DMS53 (cell line): ENCODE measurements at regions not wholly inside any gene's neighbourhood (a gene's known extent, or its start where the extent isn't known, plus 50 kb on each side); places are given as distances from the start of the nearest gene placed in this dataset.
"Not testable (repeated sequence)": the region's sequence is repeated elsewhere in the genome, so short reads cannot be mapped to it uniquely, and the experiment has no call there.

Experiments
- DNase-seq: peaks from one replicate; lab custom pipeline; 2025; lab: John Stamatoyannopoulos, UW

DNA sequence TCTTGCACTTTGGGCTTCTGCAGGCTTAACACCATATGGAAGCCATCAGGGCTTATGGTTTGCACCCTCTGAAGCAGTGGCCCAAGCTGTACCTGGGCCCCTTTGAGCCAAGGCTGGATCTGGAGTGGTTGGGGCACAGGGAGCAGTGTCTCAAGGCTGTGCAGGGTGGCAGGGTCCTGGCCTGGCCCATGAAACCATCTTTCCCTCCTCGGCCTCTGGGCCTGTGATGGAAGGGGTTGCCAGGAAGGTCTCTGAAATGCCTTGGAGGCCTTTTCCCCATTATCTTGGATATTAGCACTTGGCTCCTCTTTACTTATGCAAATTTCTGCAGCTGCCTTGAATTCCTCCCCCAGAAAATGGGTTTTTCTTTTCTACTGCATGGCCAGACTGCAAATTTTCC lies 134.7 kb upstream of the USP9X start:
- DNase-seq = no peak

DNA sequence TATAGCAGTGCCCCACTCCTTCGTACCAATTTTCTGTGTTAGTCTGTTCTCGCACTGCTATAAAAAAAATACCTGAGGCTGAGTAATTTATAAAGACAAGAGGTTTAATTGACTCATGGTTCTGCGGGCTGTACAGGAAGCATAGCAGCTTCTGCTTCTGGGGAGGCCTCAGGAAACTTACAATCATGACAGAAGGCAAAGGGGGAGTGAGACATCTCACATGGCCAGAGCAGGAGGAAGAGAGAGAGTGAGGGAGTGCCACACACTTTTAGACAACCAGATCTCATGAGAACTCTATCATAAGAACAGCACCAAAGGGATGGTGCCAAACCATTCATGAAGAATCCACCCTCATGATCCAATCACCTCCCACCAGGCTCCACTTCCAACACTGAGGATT lies 133.8 kb upstream of the USP9X start:
- not testable (repeated sequence) for DNase-seq

DNA sequence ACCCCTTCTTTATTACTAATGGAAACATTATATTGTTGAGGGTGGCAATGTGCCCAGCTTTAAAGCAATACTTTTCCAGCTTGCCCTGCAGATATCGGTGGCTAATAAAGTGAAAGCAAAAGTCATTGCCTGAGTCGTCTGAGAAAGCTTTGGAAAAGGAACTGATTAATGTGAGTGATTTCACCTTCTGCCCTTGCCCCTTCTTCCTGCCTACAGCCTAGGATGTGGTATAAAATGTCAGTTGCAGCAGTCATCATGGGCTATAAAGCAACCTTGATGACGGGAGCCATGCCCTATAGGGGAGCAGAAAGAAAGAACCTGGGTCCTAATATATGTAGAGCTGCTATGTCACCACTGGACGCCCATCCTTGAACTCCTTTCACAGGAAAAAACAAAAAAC lies 132.4 kb upstream of the USP9X start:
- no peak for DNase-seq

DNA sequence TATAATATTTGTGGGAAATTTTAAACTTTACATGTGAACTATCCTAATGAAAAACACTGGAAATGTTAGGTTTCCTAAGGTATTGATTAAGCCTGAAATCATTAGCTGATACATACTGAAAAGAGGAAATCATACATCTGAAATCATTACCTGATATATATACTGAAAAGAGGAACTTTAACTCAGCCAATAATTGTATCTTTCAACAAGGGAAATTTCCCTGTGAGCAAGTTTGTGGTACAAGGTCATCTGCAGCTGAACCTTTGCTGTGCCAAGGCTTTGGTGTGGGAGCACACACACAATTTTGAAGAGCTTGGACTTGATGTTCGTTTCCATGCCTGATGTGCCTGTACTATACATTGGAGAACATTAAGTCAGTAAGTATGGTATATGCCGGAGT lies 131.9 kb upstream of the USP9X start:
- DNase-seq = no peak

DNA sequence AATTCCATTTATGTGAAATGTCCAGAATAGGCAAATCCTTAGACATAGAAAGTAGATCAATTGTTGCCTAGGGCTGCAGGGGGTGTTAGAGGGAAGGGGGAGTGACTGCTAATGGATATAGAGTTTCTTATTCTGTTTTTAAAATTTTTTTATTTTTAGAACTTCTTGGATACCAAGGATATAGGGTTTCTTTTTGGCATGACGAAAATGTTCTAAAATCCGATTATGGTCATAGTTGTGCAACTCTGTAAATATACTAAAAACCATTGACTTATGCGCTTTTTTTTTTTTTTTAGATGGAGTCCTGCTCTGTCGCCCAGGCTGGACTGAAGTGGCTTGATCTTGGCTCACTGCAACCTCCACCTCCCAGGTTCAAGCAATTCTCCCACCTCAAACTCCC lies 125.2 kb upstream of the USP9X start:
- DNase-seq = no peak

DNA sequence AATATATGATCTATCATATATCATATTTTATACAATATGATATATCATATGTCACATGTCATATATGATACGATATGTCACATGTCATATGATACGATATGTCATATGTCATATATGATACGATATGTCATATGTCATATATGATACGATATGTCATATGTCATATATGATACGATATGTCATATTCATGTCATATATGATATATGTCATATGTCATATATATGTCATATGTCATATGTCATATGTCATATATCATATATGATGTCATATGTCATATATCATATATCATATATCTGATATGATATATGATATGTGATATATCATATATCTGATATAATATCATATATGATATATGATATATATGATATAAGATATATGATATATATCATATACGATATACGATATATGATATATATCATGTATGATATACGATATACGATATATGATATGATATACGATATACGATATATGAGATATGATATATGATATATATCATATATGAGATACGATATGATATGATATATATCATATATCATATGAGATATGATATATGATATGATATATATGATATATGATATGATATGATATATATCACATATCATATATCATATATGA lies 122.3 kb upstream of the USP9X start:
- no peak for DNase-seq

DNA sequence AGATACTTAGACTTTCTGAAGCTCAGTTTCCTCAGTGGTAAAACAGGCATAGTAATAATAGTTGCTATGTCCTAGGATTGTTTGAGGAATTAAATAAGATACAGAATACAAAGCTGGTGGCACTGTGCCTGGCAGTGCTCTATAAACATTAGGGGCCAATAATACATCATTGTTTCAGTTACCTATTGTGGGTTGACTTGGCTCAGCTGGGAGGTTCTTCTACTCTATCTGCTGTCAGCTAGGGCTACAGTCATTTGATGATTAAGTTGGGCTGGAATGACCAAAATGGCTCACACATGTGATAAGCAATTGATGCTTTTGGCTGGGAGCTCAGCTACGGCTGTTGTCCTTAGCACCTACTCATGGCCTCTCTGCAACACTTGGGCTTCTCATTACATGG lies 121.2 kb upstream of the USP9X start:
- no peak for DNase-seq

DNA sequence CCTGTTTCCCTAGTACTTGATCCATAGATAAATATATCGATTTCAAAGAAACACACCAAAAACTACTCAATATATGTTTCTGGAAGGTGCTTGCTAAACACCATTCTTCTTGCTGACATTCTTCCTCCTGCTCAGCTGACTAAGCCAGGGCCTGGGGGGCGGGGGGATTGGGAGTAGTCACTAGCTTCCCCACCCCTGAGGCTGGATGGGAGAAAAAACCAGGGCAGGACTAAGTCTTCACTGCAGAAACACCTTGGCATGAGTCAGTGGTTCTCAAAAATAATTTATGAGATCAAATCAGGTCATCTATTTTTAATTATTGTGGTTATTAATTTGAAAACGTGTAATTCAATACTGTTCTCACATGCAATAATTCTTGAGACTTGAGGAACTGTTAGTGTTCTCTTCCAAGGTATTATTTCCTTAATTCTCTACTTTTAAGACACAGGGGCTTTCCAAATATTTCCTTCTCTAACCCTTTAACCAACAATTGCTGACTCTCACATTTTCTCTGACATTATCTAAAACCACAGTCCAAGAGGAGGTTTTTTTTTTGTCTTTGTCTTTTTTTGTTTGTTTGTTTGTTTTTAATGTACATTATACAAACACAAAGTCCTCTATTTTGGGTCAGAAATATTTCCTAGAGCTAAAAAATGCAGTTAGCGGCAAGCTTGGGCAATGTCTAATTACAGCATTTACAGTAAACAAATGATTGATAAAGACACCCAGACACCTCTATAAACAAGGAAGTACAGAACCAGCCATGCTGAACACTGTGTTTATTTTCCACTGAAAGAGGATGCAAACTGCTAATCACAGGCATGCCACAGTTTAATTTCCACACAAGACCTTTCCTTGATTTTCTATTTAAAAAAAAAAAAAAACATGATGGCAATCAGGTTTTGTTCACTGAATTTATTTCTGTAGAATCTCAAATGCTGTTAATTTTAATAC lies 120.3 kb upstream of the USP9X start:
- DNase-seq = peak; percentile 46

DNA sequence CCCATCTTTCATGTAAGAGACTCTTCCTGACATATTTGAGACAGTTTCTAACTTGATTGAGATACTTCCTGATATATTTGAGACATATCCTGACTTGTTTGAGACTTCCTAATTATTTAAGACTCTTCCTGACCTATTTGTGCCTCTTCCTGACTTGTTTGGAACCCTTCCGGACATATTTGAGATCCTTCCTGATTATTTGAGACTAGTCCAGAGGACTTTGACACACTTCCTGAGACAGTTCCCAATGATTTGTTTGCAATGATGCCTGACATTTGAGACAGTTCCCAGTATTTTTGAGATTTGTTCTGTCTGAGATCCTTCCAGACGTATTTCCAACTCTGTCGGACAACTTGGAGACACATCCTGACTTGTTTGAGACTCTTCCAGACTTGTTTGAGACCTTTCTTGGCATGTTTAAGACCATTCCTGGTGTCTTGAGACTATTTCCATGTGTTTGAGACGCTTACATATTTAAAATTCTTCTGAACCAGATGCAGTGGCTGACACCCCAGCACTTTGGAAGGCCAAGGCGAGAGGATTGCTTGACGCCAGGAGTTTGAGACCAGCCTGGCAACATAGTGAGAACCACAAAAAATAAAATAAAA lies 118.9 kb upstream of the USP9X start:
- DNase-seq = no peak

DNA sequence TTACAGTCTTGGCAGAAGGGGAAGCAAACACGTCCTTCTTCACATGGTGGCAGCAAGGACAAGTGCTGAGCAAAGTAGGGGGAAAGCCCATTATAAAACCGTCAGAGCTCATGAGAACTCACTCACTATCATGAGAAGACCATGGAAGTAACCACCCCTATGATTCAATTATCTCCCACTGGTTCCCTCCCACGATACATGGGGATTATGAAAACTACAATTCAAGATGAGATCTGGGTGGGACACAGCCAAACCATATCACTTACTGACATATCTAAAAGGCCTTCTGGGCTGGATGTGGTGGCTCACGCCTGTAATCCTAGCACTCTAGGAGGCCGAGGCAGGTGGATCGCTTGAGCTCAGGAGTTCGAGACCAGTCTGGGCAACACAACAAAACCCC lies 117.1 kb upstream of the USP9X start:
- DNase-seq = no peak

DNA sequence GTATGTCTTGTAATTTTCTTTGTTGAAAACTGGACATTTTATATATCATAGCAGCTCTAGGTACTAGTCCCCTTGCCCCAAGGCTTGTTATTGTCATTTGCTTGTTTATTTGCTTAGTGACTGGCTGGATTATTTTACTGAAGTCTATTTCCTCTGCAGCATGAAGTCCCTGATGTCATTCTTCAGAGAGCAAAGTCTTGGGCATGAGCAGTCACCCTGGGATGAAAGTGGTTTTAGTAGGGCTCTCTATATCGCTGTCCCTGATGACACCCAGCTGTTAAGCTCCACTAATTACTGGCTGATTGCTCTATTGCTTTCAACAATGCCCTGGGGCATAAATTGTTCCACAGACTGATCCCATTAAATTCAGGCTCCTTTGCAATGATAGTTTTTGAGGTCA lies 113.5 kb upstream of the USP9X start:
- peak; percentile 65 for DNase-seq

DNA sequence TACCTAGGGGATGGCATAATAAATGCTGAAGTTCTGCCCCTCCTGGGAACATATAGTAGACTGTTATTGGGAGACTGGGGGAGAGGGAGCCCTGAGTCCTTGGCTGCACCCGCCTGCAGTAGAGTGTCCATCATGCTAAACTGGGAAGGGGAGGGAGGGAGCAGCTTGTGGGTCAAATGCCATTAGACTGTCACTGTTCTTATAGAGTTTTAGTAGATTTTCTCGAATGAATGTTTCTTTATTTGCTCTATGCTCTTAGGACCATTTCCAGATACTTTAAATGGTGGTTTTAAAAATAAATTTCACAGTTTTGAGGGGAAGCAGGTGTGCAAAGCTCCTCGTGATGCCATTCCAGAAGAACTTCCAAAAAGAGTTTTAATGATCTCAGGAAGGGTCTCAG lies 111.6 kb upstream of the USP9X start:
- no peak for DNase-seq

DNA sequence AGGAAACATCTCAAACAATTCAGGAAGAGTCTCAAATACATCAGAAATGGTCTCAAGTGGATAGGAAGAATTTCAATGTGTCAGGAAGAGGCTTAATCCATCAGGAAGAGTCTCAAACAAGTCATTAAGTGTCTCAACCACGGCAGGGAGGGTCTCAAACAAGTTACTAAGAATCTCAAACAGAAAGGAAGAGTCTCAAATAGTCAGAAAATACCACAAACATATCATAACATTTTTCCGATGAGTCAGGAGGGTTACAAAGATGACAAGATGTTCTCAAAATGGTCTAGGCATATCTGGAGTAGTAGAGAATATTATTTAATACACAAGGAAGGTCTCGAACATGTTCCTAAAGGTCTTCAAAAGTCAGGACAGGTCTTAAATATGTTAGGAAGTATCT lies 109.3 kb upstream of the USP9X start:
- DNase-seq = no peak

DNA sequence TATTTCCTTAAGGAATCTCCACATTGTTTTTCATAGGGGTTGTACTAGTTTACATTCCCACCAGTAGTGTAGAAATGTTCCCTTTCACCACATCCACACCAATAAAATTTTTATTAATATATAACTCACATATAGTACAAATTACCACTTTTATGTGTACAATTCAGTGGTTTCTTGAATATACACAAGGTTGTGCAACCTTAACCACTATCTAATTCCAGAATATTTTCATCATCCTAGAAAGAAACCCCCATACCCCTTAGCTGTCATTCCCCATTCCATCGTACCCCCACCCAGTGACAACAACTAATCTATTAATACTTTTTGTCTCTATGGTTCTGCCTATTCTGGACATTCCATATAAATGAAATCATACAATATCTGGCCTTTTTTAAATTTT lies 108.3 kb upstream of the USP9X start:
- no peak for DNase-seq

DNA sequence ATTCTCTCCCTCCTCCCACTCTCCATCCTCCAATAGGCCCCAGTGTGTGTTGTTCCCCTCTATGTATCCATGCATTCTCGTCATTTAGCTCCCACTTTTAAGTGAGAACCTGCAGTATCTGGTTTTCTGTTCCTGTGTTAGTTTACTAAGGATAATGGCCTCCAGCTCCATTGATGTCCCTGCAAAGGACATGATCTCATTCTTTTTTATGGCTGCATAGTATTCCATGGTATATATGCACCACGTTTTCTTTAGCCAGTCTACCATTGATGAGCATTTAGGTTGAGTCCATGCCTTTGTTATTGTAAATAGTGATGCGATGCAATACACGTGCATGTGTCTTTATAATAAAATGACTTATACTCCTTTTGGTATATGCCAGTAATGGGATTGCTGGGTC lies 100.3 kb upstream of the USP9X start:
- no peak for DNase-seq

DNA sequence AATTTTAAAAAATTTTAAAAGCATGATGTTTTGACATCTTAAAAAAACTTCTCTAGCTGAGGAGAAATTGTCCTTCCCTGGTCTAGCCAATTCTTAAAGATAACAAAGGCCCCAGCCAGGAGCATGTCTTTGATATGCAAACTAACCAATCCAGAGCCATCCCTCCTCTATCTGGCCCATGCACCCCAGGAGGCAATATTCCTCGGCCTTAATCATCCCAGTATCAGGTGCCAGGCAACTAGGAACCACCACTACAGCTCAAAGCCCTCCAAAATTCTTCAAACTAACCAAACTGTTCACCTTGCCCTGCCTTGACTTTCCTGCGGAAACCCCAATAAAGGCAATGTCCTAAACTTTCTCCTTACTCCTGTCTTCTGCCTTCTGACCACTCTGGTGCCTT lies 97.8 kb upstream of the USP9X start:
- no peak for DNase-seq

DNA sequence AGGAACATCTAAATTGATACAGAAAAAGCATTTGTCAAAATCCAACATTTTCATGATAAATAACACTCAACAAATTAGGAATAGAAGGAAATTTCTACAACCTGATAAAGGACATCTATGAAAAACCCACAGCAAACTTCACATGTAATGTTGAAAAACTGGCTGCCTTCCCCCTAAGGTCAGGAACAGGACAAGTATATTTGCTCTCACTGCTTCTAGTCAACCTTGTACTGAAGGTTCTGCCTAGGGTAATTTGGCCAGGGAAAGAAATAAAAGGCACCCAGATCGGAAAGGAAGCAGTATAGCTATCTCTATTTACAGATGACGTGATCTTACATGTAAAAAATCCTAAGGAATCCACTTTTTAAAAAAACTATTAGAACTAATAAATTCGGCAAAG lies 97.1 kb upstream of the USP9X start:
- DNase-seq = no peak

DNA sequence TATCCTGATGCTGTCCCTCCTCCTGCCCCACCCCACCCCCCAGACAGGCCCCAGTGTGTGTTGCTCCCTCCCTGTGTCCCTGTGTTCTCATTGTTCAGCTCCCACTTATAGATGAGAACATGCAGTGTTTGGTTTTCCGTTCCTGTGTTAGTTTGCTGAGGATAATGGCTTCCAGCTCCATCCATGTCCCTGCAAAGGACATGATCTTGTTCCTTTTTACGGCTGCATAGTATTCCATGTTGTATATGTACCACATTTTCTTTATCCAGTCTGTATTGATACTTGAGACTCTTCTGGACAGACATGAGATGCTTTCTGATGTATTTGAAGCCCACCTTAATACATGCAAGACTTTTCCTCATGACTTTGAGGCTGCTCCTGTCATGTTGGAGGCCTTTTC lies 91.8 kb upstream of the USP9X start:
- not testable (repeated sequence) for DNase-seq

DNA sequence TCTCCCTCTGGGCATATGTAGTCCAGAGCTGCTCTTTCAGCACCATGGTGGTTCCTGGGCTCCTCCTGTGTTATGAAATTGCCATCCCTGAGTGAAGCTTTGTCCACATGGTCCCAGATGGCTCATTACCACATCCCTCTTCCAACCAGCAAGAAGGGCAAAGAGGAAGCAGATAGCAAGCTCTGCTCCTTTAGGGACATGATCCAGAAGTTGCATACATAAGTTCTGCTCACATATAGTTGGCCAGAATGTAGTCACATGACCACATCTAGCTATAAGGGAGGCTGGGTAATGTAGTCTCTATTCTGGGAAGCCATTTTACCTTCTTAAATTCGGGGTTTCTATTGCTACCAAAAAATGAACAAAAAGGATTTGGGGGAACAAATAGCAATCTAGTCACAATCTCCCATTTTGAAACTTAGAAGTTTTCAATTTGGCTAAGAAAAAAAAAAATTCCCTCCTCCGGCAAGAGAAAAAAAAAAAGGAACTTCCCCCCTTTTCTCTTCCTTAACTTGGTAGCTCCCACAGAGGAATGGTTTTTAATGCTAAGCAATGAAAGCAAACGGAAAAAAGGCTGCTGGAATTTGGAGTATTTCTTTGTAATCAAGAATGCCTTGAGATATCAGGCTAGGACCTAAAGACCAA lies 88.2 kb upstream of the USP9X start:
- peak; percentile 53 for DNase-seq

DNA sequence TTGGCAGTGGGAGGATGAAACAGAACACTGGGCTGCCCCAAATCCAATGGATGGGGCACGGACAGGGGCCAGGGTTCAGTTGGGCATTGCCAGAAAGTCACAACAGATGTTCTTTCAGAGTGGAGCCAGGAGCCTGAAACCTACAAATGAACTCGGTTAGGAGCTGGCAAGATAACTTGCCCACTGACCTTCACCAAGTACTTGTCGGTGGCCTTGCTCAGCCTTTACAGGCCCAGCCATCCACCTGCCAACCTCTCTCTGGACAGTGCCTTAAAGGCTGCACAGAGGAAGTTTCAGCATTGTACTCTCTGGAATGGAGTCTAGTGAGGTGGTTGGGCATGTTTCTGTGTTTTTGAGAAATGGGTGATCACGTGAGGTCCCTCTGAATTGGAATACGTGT lies 87.1 kb upstream of the USP9X start:
- DNase-seq = no peak

DNA sequence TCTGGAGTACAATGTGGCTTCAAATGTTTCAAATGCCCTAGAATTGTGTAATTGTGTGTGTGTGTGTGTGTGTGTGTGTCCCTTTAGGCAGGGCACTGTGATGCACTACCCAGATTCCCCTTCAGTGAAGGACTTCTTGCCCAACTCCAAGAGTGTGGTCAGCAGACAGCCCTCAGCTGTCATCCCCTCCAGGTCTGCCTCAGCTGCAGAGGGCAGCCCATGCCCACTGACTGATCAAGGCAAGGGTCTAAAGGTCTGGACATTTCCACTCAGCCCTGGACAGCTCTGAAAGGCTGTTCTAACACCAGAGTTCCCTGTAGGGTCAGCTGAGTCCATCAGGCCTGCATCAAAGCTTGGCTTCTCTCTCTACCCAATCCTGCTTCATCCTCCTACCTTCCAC lies 83.9 kb upstream of the USP9X start:
- peak; percentile 11 for DNase-seq

DNA sequence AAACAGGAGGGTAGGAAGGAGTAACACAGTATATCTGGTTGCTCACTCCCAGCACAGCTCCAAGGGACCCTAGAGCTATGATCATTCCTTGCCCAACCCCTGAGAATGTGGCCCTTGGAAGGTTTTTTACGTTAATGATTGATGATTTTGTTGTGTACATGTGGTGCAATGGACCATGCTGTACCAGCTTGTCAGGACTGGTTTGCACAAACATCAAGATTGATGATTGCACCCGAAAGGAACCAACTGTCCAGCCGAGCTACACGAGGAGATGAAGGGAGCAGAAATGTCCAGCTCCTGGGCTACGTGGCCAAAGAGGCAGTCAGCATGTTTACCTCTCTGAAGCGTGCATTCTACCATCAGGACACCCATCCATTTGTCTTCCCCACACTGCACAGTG lies 83.2 kb upstream of the USP9X start:
- DNase-seq = peak; percentile 71
